Muscle layer of duodenum (tissue), 2 donors: ENCODE measurements at regions not wholly inside any gene's neighbourhood (a gene's known extent, or its start where the extent isn't known, plus 50 kb on each side); places are given as distances from the start of the nearest gene placed in this dataset.

Experiments
- H3K27ac ChIP-seq: one replicate; pipeline ENCODE4 v1.7.0; 2013; ENCODE audit warnings: mild to moderate bottlenecking, low read length
- H3K27me3 ChIP-seq: one replicate; pipeline ENCODE4 v1.7.0; 2013; ENCODE audit warnings: low read depth, mild to moderate bottlenecking, control low read depth, low read length
- H3K36me3 ChIP-seq, 2 donors: one replicate each; pipeline ENCODE4 v1.7.0; 2013; ENCODE audit warnings: low read length in 2 of 2, control low read depth in 1 of 2, mild to moderate bottlenecking in 1 of 2; ENCODE audit not compliant: insufficient read depth in 2 of 2, control insufficient read depth in 1 of 2
- H3K4me1 ChIP-seq, 2 donors: one replicate each; pipeline ENCODE4 v1.7.0; 2013; ENCODE audit warnings: low read length in 2 of 2, mild to moderate bottlenecking in 2 of 2, control low read depth in 1 of 2, moderate library complexity in 1 of 2; ENCODE audit not compliant: insufficient read depth in 2 of 2, control insufficient read depth in 1 of 2
- H3K4me3 ChIP-seq, 2 donors: one replicate each; pipeline ENCODE4 v1.7.0; 2013; ENCODE audit warnings: low read length in 2 of 2, low read depth in 1 of 2, mild to moderate bottlenecking in 1 of 2
- H3K9me3 ChIP-seq, 2 donors: one replicate each; pipeline ENCODE4 v1.7.0; 2013; ENCODE audit warnings: low read length in 2 of 2, control low read depth in 1 of 2, mild to moderate bottlenecking in 1 of 2; ENCODE audit not compliant: control insufficient read depth in 1 of 2
- donor health status: healthy.

GRCh38 chr9:115396071-115396529 lies 278.1 kb upstream of the TNC start:
- H3K4me1 ChIP-seq: no peaks in the 10 kb centered on the region
- H3K27me3 ChIP-seq: no peaks in the 10 kb centered on the region
- H3K27ac ChIP-seq: no peak overlapping the region
- H3K4me3 ChIP-seq: no peak overlapping the region
- H3K9me3 ChIP-seq: no peaks in the 10 kb centered on the region
- no peaks in the 10 kb centered on the region for H3K36me3 ChIP-seq

GRCh38 chr9:115397591-115398312 lies 279.8 kb upstream of the TNC start:
- Histone ChIP-seq H3K36me3 (no peaks in the 10 kb centered on the region), H3K9me3 (no peaks in the 10 kb centered on the region), H3K4me3 (no peak overlapping the region), H3K4me1 (no peaks in the 10 kb centered on the region), H3K27me3 (no peaks in the 10 kb centered on the region), H3K27ac (no peak overlapping the region)

GRCh38 chr9:115398313-115398650 lies 280.3 kb upstream of the TNC start:
- Histone ChIP-seq H3K27me3 (no peaks in the 10 kb centered on the region), H3K4me1 (no peaks in the 10 kb centered on the region), H3K27ac (no peak overlapping the region), H3K4me3 (no peak overlapping the region), H3K9me3 (no peaks in the 10 kb centered on the region), H3K36me3 (no peaks in the 10 kb centered on the region)

- no peaks in the 10 kb centered on the region for H3K9me3 ChIP-seq
- no peak overlapping the region for H3K27ac ChIP-seq
- H3K27me3 ChIP-seq: no peaks in the 10 kb centered on the region
- H3K4me1 ChIP-seq: no peaks in the 10 kb centered on the region
- no peak overlapping the region for H3K4me3 ChIP-seq
- no peaks in the 10 kb centered on the region for H3K36me3 ChIP-seq
Measured at GRCh38 chr9:115398996-115399395, 281.0 kb upstream of the TNC start.

GRCh38 chr9:115400796-115401195 lies 282.8 kb upstream of the TNC start:
- Histone ChIP-seq H3K9me3 (no peaks in the 10 kb centered on the region), H3K27ac (no peak overlapping the region), H3K27me3 (no peaks in the 10 kb centered on the region), H3K36me3 (no peaks in the 10 kb centered on the region), H3K4me3 (no peak overlapping the region), H3K4me1 (no peaks in the 10 kb centered on the region)

- H3K4me1 ChIP-seq: no peaks in the 10 kb centered on the region
- no peaks in the 10 kb centered on the region for H3K27me3 ChIP-seq
- H3K9me3 ChIP-seq: no peaks in the 10 kb centered on the region
- no peak overlapping the region for H3K4me3 ChIP-seq
- H3K36me3 ChIP-seq: no peaks in the 10 kb centered on the region
- H3K27ac ChIP-seq: no peak overlapping the region
Measured at GRCh38 chr9:115401756-115402327, 283.9 kb upstream of the TNC start.

- H3K27ac ChIP-seq: no peak overlapping the region
- no peaks in the 10 kb centered on the region for H3K27me3 ChIP-seq
- H3K4me1 ChIP-seq: no peaks in the 10 kb centered on the region
- no peak overlapping the region for H3K4me3 ChIP-seq
- no peaks in the 10 kb centered on the region for H3K9me3 ChIP-seq
- no peaks in the 10 kb centered on the region for H3K36me3 ChIP-seq
Measured at GRCh38 chr9:115403753-115404152, 285.8 kb upstream of the TNC start.

- Histone ChIP-seq H3K27me3 (no peaks in the 10 kb centered on the region), H3K36me3 (no peaks in the 10 kb centered on the region), H3K27ac (no peak overlapping the region), H3K4me1 (no peaks in the 10 kb centered on the region), H3K9me3 (no peaks in the 10 kb centered on the region), H3K4me3 (no peak overlapping the region)
Measured at GRCh38 chr9:115404311-115404710, 286.4 kb upstream of the TNC start.

- Histone ChIP-seq H3K27ac (no peak overlapping the region), H3K36me3 (no peaks in the 10 kb centered on the region), H3K4me1 (no peaks in the 10 kb centered on the region), H3K4me3 (no peak overlapping the region), H3K9me3 (no peaks in the 10 kb centered on the region), H3K27me3 (no peaks in the 10 kb centered on the region)
Measured at GRCh38 chr9:115411516-115411915, 293.6 kb upstream of the TNC start.

GRCh38 chr9:115411993-115412452 lies 294.1 kb upstream of the TNC start:
- Histone ChIP-seq H3K4me3 (no peak overlapping the region), H3K4me1 (no peaks in the 10 kb centered on the region), H3K27me3 (no peaks in the 10 kb centered on the region), H3K9me3 (no peaks in the 10 kb centered on the region), H3K36me3 (no peaks in the 10 kb centered on the region), H3K27ac (no peak overlapping the region)

- Histone ChIP-seq H3K27me3 (no peaks in the 10 kb centered on the region), H3K27ac (no peak overlapping the region), H3K9me3 (no peaks in the 10 kb centered on the region), H3K4me1 (no peaks in the 10 kb centered on the region), H3K4me3 (no peak overlapping the region), H3K36me3 (no peaks in the 10 kb centered on the region)
Measured at GRCh38 chr9:115412656-115413055, 294.7 kb upstream of the TNC start.

GRCh38 chr9:115413304-115413703 lies 295.3 kb upstream of the TNC start:
- no peaks in the 10 kb centered on the region for H3K4me1 ChIP-seq
- H3K9me3 ChIP-seq: no peaks in the 10 kb centered on the region
- H3K36me3 ChIP-seq: no peaks in the 10 kb centered on the region
- no peaks in the 10 kb centered on the region for H3K27me3 ChIP-seq
- no peak overlapping the region for H3K4me3 ChIP-seq
- no peak overlapping the region for H3K27ac ChIP-seq
